PC-9 (cell line): ENCODE measurements at regions not wholly inside any gene's neighbourhood (a gene's known extent, or its start where the extent isn't known, plus 50 kb on each side); places are given as distances from the start of the nearest gene placed in this dataset.

Source experiments
- BruUV-seq: library from RNA; stranded (reverse); fragments of 400-500 nt; replicated peaks from 2 replicates; lab custom pipeline; 2021; lab: Mats Ljungman, UMichigan
- CTCF ChIA-PET: fragments of 300-600 bp; sonication (Branson Sonifier 250); formaldehyde crosslinking; loops from one replicate; lab custom pipeline; 2022; ENCODE audit warnings: antibody characterized with exemption; lab: Charles Lee
- POLR2A ChIA-PET: fragments of 300-600 bp; sonication (Branson Sonifier 250); formaldehyde crosslinking; loops from one replicate; lab custom pipeline; 2022; ENCODE audit warnings: antibody characterized with exemption; ENCODE audit not compliant: unreplicated experiment; lab: Charles Lee
- DNase-seq, 2 experiments: peaks; one replicate each; pipeline versions ENCODE4 v3.0.0 to v3.0.0-alpha.2; 2015 to 2022; ENCODE audit warnings: mixed read lengths in 1 of 2
- H2AFZ ChIP-seq: fragments of 200-600 bp; sonication (generic); 2 replicates; pipeline ENCODE4 v1.8.1; 2017; ENCODE audit warnings: antibody characterized with exemption
- H3F3A ChIP-seq: fragments of 200-600 bp; sonication (generic); 2 replicates; pipeline ENCODE4 v1.8.1; 2017; ENCODE audit warnings: antibody characterized with exemption, mild to moderate bottlenecking, low read depth; ENCODE audit not compliant: insufficient read depth
- H3K27ac ChIP-seq: fragments of 200-600 bp; sonication (generic); 2 replicates; pipeline ENCODE4 v1.6.1; 2016; ENCODE audit warnings: mixed run types
- H3K27me3 ChIP-seq: fragments of 200-600 bp; sonication (generic); 2 replicates; pipeline ENCODE4 v1.6.1; 2016; ENCODE audit warnings: low read depth, mixed run types; ENCODE audit not compliant: insufficient read depth
- H3K36me3 ChIP-seq: fragments of 200-600 bp; sonication (generic); 2 replicates; pipeline ENCODE4 v1.6.1; 2016; ENCODE audit warnings: low read depth, mixed run types
- H3K4me1 ChIP-seq: fragments of 200-600 bp; sonication (generic); replicated peaks from 2 replicates; pipeline ENCODE4 v1.6.1; 2016; ENCODE audit warnings: mixed run types; ENCODE audit not compliant: insufficient read depth
- H3K4me2 ChIP-seq: fragments of 200-600 bp; sonication (generic); 2 replicates; pipeline ENCODE4 v1.6.1; 2017; ENCODE audit warnings: mixed run types
- H3K4me3 ChIP-seq: fragments of 200-600 bp; sonication (generic); 2 replicates; pipeline ENCODE4 v1.6.1; 2016; ENCODE audit warnings: mixed run types
- H3K79me2 ChIP-seq: fragments of 200-600 bp; sonication (generic); 2 replicates; pipeline ENCODE4 v1.6.1; 2017; ENCODE audit warnings: low read depth, mixed run types
- H3K9me2 ChIP-seq: fragments of 200-600 bp; sonication (generic); 2 replicates; pipeline ENCODE4 v1.8.1; 2017; ENCODE audit warnings: mild to moderate bottlenecking; ENCODE audit not compliant: insufficient read depth
- H3K9me3 ChIP-seq: fragments of 200-600 bp; sonication (generic); 2 replicates; pipeline ENCODE4 v1.8.1; 2016; ENCODE audit warnings: low read depth; ENCODE audit not compliant: insufficient read depth
- H4K20me1 ChIP-seq: fragments of 200-600 bp; sonication (generic); 2 replicates; pipeline ENCODE4 v1.8.1; 2017; ENCODE audit not compliant: insufficient read depth
- EZH2 ChIP-seq: fragments of 200-600 bp; sonication (generic); IDR thresholded peaks from 2 replicates; pipeline ENCODE4 v1.8.0; 2017; ENCODE audit warnings: antibody characterized with exemption, low read depth
- intact Hi-C: fragments of 100-400 bp; cut with micrococcal nuclease; formaldehyde crosslinking; loops from one replicate; pipeline ENCODE4 v1.10.0; 2022; ENCODE audit not compliant: unreplicated experiment
- TF ChIP-seq, protein P1 (sequence below): fragments of 200-600 bp; sonication (generic); conservative IDR thresholded peaks from 2 replicates; pipeline ENCODE4 v1.6.1; 2017; ENCODE audit warnings: mixed run types, antibody characterized with exemption, mild to moderate bottlenecking, moderate library complexity

DNA sequence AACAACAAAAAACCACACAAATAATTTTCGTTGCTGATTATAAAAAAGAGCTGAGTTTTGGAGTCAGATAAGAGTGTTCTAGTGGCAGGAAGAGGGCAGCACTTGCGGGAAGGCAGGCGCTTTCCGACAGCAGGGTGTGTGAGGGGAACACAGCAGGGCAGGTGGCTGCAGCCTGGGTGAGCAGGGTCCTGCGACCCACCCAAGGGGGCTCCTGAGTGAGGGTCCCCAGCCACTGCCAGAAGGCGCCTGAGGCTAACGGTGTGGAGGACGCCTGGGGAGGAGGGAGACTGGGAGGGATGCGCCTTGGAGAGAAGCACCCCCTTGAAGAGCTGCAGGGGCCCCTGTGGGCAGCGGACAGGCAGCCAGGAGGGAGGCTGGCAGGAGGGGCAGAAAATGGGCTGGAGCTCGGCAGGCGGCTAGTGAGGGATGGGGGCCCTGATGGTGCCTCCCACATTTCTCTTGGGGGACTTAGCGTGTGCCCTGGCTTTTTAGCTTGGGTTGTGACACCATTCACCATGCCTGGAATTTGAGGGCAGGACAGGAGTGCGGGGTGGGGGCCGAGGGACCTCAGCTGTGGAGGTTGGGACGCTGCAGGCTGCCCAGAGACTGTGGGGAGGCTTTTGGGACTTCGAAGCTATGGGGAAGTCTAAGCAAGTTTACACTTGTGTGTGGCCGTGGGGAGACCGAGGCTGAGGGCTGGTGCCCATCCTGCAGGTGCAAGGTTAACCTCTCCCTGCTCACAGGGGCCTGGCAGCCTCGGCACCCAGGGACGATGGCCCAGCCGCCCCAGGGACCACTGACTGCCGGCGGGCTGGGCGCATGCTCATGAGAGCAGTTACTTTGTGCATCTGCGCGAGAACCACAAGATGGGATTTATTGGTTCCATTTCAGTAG, 111.4 kb downstream of the SIK1 start:
- intact Hi-C loops, result no loop called here
- Histone ChIP-seq H3K27me3 (no peaks in the 10 kb centered on the region), H4K20me1 (no peaks in the 10 kb centered on the region), H3K4me1 (peaks cover 10% of the 10 kb centered on the region), H3K36me3 (no peaks in the 10 kb centered on the region), H3K4me2 (no peak overlapping the region), H2AFZ (no peak overlapping the region), H3K79me2 (no peaks in the 10 kb centered on the region), H3K4me3 (no peak overlapping the region), H3K9me3 (no peaks in the 10 kb centered on the region), H3K9me2 (no peaks in the 10 kb centered on the region), H3F3A (no peaks in the 10 kb centered on the region), H3K27ac (no peak overlapping the region)
- no TSS peak for BruUV-seq
- ChIA-PET POLR2A (no interaction called here), CTCF (no interaction called here)
- DNase-seq, result no peak
- no peak for TF ChIP-seq EZH2
- TF ChIP-seq, protein P1, sequence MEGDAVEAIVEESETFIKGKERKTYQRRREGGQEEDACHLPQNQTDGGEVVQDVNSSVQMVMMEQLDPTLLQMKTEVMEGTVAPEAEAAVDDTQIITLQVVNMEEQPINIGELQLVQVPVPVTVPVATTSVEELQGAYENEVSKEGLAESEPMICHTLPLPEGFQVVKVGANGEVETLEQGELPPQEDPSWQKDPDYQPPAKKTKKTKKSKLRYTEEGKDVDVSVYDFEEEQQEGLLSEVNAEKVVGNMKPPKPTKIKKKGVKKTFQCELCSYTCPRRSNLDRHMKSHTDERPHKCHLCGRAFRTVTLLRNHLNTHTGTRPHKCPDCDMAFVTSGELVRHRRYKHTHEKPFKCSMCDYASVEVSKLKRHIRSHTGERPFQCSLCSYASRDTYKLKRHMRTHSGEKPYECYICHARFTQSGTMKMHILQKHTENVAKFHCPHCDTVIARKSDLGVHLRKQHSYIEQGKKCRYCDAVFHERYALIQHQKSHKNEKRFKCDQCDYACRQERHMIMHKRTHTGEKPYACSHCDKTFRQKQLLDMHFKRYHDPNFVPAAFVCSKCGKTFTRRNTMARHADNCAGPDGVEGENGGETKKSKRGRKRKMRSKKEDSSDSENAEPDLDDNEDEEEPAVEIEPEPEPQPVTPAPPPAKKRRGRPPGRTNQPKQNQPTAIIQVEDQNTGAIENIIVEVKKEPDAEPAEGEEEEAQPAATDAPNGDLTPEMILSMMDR, result no peak

DNA sequence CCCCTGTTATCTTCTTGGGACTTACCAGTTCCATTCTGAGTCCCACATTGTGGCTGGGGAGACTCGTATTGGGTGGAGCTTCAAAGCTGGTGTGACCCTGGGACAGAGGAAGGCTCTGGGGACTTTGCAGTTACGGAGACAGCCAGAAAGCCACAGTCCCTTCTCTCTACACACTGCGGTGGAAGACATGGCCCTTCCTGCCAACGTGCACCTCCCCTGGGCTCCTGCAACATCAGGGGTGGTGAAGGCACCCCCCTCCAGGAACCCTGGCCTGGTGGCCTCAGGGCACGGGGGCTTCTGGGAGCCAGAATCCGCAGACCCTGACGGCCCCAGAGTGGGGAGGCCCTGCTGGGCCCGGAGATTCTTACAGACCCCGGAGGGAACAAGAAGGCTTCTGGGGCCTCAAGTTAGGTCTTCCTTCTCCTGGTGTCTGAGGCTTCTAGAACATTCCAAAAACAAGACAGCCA, 113.0 kb downstream of the SIK1 start:
- H2AFZ ChIP-seq, result no peak overlapping the region
- H3K27ac ChIP-seq, result no peak overlapping the region
- CTCF ChIA-PET, result no interaction called here
- no peaks in the 10 kb centered on the region for H3F3A ChIP-seq
- no peaks in the 10 kb centered on the region for H3K79me2 ChIP-seq
- intact Hi-C loops, result no loop called here
- H3K9me2 ChIP-seq, result no peaks in the 10 kb centered on the region
- no peak for DNase-seq
- H3K9me3 ChIP-seq, result no peaks in the 10 kb centered on the region
- no peaks in the 10 kb centered on the region for H3K27me3 ChIP-seq
- H3K36me3 ChIP-seq, result no peaks in the 10 kb centered on the region
- POLR2A ChIA-PET, result no interaction called here
- H3K4me2 ChIP-seq, result no peak overlapping the region
- no peaks in the 10 kb centered on the region for H4K20me1 ChIP-seq
- H3K4me3 ChIP-seq, result no peak overlapping the region
- peaks cover 3% of the 10 kb centered on the region for H3K4me1 ChIP-seq
- no TSS peak for BruUV-seq
- TF ChIP-seq, protein P1, result no peak
- TF ChIP-seq EZH2, result no peak

DNA sequence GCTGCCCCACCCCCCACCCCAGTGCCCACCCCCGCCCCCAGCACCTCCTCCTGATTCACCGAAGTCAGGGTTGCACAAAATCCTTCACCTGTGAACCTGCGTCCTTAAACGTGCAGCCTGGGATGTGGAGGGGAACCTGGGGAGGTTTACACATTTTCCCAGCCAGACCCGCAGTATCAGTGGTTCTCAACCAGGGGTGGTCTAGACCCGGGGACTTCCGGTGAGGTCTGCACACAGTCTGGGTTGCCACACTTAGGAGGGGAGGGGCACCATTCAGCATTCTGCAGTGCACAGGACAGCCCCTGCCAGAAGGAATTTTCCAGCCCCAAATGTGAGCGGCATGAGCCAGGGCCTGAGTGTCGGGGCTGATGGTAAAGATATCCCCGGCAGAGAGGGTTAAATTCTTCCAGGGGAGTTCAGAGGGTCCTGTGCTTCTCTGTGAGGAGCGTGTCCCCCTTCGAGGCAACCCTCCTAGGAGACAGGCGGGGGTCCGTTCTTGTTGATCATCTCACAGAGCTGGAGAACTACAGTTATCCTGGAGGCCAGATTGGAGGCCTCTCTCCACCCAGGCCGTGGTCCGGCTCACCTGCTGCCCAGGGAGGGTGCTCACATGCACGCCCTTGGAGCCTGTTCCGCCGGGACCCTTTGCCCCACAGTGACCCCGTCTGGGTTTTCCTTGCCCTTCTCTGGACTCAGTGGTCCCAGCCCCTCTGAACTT, 113.6 kb downstream of the SIK1 start:
- no peak for TF ChIP-seq EZH2
- TF ChIP-seq, protein P1, result no peak
- H3K4me1 ChIP-seq, result no peaks in the 10 kb centered on the region
- no peaks in the 10 kb centered on the region for H3K9me3 ChIP-seq
- DNase-seq, result no peak
- intact Hi-C loops, result no loop called here
- H3K27me3 ChIP-seq, result no peaks in the 10 kb centered on the region
- no peaks in the 10 kb centered on the region for H3F3A ChIP-seq
- BruUV-seq, result no TSS peak
- H3K79me2 ChIP-seq, result no peaks in the 10 kb centered on the region
- H4K20me1 ChIP-seq, result no peaks in the 10 kb centered on the region
- no peak overlapping the region for H3K4me2 ChIP-seq
- H3K9me2 ChIP-seq, result no peaks in the 10 kb centered on the region
- POLR2A ChIA-PET, result no interaction called here
- no peak overlapping the region for H2AFZ ChIP-seq
- no peak overlapping the region for H3K27ac ChIP-seq
- CTCF ChIA-PET, result no interaction called here
- no peak overlapping the region for H3K4me3 ChIP-seq
- no peaks in the 10 kb centered on the region for H3K36me3 ChIP-seq
